Transverse colon (tissue), 4 donors: ENCODE measurements at regions not wholly inside any gene's neighbourhood (a gene's known extent, or its start where the extent isn't known, plus 50 kb on each side); places are given as distances from the start of the nearest gene placed in this dataset.

Source experiments
- DNase-seq: peaks from one replicate; pipeline ENCODE4 v3.0.0-alpha.2; 2019
- H3K27ac ChIP-seq, 4 donors: fragments of 200-600 bp; sonication (generic); 2 replicates each; pipeline ENCODE4 v1.5.1; 2016 to 2018; ENCODE audit warnings: inconsistent platforms in 4 of 4
- H3K27me3 ChIP-seq: fragments of 200-600 bp; sonication (generic); 2 replicates; pipeline ENCODE4 v1.5.1; 2017; ENCODE audit warnings: inconsistent platforms
- H3K36me3 ChIP-seq, 4 donors: fragments of 200-600 bp; sonication (generic); 2 replicates each; pipeline ENCODE4 v1.5.1; 2017 to 2019; ENCODE audit warnings: inconsistent platforms in 4 of 4
- H3K4me1 ChIP-seq, 4 donors: fragments of 200-600 bp; sonication (generic); 2 replicates each; pipeline ENCODE4 v1.5.1; 2017 to 2020; ENCODE audit warnings: inconsistent platforms in 4 of 4
- H3K4me3 ChIP-seq, 4 donors: fragments of 200-600 bp; sonication (generic); 1 replicate in 1 of 4; 2 replicates in 3 of 4; pipeline versions ENCODE4 v1.5.1 to v1.6.1; 2017 to 2019; ENCODE audit warnings: inconsistent platforms in 4 of 4
- H3K9me3 ChIP-seq, 2 donors: fragments of 200-600 bp; sonication (generic); 2 replicates each; pipeline ENCODE4 v1.5.1; 2017 to 2019; ENCODE audit warnings: inconsistent platforms in 2 of 2
- EP300 ChIP-seq: sonication (generic); formaldehyde crosslinking; IDR thresholded peaks from one replicate; pipeline ENCODE4 v1.6.1; 2017; ENCODE audit warnings: antibody characterized with exemption, low read depth
- POLR2A ChIP-seq: fragments of 450-650 bp; IDR thresholded peaks from one replicate; pipeline ENCODE4 v1.6.1; 2016; ENCODE audit warnings: antibody characterized with exemption, mild to moderate bottlenecking, moderate library complexity
- POLR2AphosphoS5 ChIP-seq, 3 donors: sonication (generic); formaldehyde crosslinking; IDR thresholded peaks; one replicate each; pipeline ENCODE4 v1.6.1; 2016; ENCODE audit warnings: antibody characterized with exemption in 3 of 3
- WGBS, 2 donors: methylation state at CpG; one replicate each; pipeline ENCODE4 v1.1.5; 2018; ENCODE audit warnings: low coverage in 1 of 2; 5-methylcytosine and 5-hydroxymethylcytosine counted together
- in situ Hi-C, 4 donors: fragments of 200-750 bp; cut with MboI; loops; one replicate each; pipeline versions ENCODE4 v1.15.0 to v1.15.1; 2017; ENCODE audit warnings: low sequenced_read_pairs in 3 of 4, low pct_ligation_motif_present in 1 of 4, low pct_unique_long_range_greater_than_20kb in 1 of 4
- intact Hi-C: fragments of 100-400 bp; cut with DNase I; formaldehyde crosslinking; loops from one replicate; pipeline ENCODE4 v1.15.1; 2023; ENCODE audit warnings: low total_unique reads
- TF ChIP-seq, protein P1 (sequence below), 5 experiments: fragments of 200-600 bp in 3 of 5; fragments of 450-650 bp in 2 of 5; sonication (generic) in 3 of 5; IDR thresholded peaks; 1 replicate in 2 of 5; 2 replicates in 3 of 5; pipeline ENCODE4 v1.5.1; 2016 to 2017; ENCODE audit warnings: antibody characterized with exemption in 5 of 5, inconsistent platforms in 3 of 5, mild to moderate bottlenecking in 2 of 5, moderate library complexity in 1 of 5

DNA sequence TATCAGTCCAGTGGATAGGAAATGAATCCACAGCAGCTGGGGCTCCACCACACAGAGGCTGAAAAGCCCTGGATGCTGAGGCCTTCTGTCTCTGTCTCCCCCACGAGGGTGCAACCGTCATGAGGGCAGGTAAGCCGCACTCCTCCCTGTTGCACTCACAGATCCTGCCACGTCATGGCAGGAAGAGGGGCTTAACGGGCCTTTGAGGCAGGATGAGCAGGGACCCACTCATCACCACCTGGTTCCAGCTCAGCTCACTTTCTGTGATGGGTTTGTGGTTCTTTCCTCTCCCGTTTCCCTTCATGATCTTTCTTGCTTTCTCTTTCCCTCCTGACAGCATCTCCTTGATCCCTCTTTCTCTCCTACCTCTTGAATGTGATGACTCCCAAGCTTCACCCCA lies 575.2 kb downstream of the CCDC171 start:
- 84% methylated on average over 6 of the region's 6 CpGs; no CpG with 5 or more reads in 1 of the 2 donors for WGBS, 2 donors

DNA sequence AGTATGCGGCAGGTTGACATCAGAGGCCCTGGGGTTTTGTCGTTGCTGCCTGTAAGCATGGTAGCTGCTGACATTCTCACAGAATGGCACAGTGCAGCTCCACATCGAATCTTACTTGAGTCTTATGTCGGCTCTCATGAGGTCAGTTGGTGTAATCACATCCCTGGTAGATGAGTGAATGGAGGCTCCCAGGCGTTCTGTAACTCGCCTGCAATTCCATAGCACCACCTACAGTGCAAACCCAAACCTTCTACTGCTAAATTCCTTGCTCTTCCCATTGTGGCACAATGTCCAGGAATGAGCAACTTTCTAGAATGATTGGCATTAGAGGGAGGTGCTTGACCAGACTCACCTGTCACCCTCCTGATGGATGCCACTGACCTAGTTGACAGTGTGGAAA lies 578.4 kb downstream of the CCDC171 start:
- Histone ChIP-seq H3K36me3 (no peaks in the 10 kb centered on the region), H3K4me1 (peaks cover 0 to 6% (median 0%) of the 10 kb centered on the region in 4 donors), H3K9me3 (no peaks in the 10 kb centered on the region), H3K27ac (no peak overlapping the region), H3K4me3 (no peak overlapping the region), H3K27me3 (no peaks in the 10 kb centered on the region)
- TF ChIP-seq POLR2AphosphoS5 (IDR thresholded peaks at IDR 0.05) (no peak), EP300 (no peak), POLR2A (no peak)
- TF ChIP-seq, protein P1, sequence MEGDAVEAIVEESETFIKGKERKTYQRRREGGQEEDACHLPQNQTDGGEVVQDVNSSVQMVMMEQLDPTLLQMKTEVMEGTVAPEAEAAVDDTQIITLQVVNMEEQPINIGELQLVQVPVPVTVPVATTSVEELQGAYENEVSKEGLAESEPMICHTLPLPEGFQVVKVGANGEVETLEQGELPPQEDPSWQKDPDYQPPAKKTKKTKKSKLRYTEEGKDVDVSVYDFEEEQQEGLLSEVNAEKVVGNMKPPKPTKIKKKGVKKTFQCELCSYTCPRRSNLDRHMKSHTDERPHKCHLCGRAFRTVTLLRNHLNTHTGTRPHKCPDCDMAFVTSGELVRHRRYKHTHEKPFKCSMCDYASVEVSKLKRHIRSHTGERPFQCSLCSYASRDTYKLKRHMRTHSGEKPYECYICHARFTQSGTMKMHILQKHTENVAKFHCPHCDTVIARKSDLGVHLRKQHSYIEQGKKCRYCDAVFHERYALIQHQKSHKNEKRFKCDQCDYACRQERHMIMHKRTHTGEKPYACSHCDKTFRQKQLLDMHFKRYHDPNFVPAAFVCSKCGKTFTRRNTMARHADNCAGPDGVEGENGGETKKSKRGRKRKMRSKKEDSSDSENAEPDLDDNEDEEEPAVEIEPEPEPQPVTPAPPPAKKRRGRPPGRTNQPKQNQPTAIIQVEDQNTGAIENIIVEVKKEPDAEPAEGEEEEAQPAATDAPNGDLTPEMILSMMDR (IDR thresholded peaks at IDR 0.05): no peak
- intact Hi-C loops: no loop called here
- WGBS, 2 donors: 81 to 100% methylated on average over 2 to 6 of the region's 6 CpGs
- in situ Hi-C loops: loop anchor here in 1 of 4 donors (25.0 kb wide), 1 partner anchor 269 kb away; no protein-coding TSS in a partner anchor
- DNase-seq: no peak

More for the DNA sequence above, 575.2 kb downstream of the CCDC171 start:
- Histone ChIP-seq H3K4me1 (no peaks in the 10 kb centered on the region), H3K27me3 (no peaks in the 10 kb centered on the region), H3K27ac (no peak overlapping the region), H3K4me3 (no peak overlapping the region), H3K9me3 (no peaks in the 10 kb centered on the region), H3K36me3 (no peaks in the 10 kb centered on the region)
- intact Hi-C loops (no loop called here), in situ Hi-C loops (loop anchor here in 1 of 4 donors (25.0 kb wide), 1 partner anchor 266 kb away; no protein-coding TSS in a partner anchor)
- TF ChIP-seq POLR2A: no peak
- TF ChIP-seq, protein P1 (IDR thresholded peaks at IDR 0.05): no peak
- DNase-seq: no peak

DNA sequence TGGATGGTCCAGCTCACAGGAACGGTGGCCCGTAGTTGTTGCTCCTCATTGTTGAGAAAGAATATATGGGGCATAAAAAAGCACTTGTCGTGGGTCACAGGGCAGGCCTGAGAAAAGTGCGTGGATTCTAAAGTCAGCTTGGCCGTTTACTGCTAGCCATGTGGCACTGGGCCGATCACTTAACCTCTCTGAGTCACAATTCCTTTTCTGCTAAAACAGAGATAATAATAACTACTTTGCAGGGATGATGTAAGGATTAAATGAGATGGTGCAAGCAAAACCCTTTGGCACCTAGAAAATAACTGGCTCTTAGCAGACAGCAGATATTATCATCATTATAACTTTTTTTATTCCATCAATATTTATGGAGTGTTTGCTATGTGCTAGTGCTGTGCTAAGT lies 579.7 kb downstream of the CCDC171 start:
- H3K9me3 ChIP-seq: no peaks in the 10 kb centered on the region
- 79 to 82% methylated on average over 5 to 6 of the region's 6 CpGs for WGBS, 2 donors
- no peaks in the 10 kb centered on the region for H3K27me3 ChIP-seq
- no peak overlapping the region for H3K27ac ChIP-seq
- in situ Hi-C loops: loop anchor here in 1 of 4 donors (25.0 kb wide), 1 partner anchor 270 kb away; no protein-coding TSS in a partner anchor
- H3K4me3 ChIP-seq: no peak overlapping the region
- peaks cover 0 to 6% (median 0%) of the 10 kb centered on the region in 4 donors for H3K4me1 ChIP-seq
- no peaks in the 10 kb centered on the region for H3K36me3 ChIP-seq
- DNase-seq: no peak
- intact Hi-C loops: no loop called here
- TF ChIP-seq POLR2AphosphoS5 (IDR thresholded peaks at IDR 0.05) (no peak), EP300 (no peak), POLR2A (no peak)
- TF ChIP-seq, protein P1 (IDR thresholded peaks at IDR 0.05): no peak

DNA sequence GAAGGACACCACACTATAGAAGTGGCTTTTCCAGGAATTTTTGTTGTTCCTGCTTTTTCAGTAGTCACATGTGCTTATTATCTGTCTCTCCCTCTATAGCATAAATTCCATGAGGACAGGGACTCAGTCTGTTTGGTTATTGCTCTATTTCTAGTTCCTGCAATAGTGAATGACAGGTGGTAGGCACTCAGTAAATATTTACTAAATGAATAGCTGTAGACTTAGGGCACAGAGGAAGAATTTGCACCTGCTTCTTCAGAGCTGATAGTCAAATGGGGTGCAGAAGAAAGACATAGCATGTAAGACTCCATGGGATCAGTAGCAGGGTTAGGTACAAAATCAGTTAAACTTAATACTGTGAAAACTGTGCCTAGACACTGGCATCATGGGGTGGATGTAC lies 580.2 kb downstream of the CCDC171 start:
- TF ChIP-seq POLR2AphosphoS5 (IDR thresholded peaks at IDR 0.05): no peak
- TF ChIP-seq EP300: no peak
- TF ChIP-seq, protein P1 (IDR thresholded peaks at IDR 0.05): no peak
- no peak for TF ChIP-seq POLR2A

More for the DNA sequence above, 580.2 kb downstream of the CCDC171 start:
- Histone ChIP-seq H3K4me3 (no peak overlapping the region), H3K27me3 (no peaks in the 10 kb centered on the region), H3K4me1 (peaks cover 0 to 6% (median 0%) of the 10 kb centered on the region in 4 donors), H3K27ac (peak overlapping the region in 1 of 4 donors; percentile 41), H3K9me3 (no peaks in the 10 kb centered on the region), H3K36me3 (no peaks in the 10 kb centered on the region)
- in situ Hi-C loops (loop anchor here in 1 of 4 donors (25.0 kb wide), 1 partner anchor 271 kb away; no protein-coding TSS in a partner anchor), intact Hi-C loops (no loop called here)
- DNase-seq: no peak
